KG1 (cell line): ENCODE measurements at regions not wholly inside any gene's neighbourhood (a gene's known extent, or its start where the extent isn't known, plus 50 kb on each side); places are given as distances from the start of the nearest gene placed in this dataset.

ENCODE experiments used
- DNase-seq: peaks from one replicate; lab custom pipeline; 2025; lab: John Stamatoyannopoulos, UW

DNA sequence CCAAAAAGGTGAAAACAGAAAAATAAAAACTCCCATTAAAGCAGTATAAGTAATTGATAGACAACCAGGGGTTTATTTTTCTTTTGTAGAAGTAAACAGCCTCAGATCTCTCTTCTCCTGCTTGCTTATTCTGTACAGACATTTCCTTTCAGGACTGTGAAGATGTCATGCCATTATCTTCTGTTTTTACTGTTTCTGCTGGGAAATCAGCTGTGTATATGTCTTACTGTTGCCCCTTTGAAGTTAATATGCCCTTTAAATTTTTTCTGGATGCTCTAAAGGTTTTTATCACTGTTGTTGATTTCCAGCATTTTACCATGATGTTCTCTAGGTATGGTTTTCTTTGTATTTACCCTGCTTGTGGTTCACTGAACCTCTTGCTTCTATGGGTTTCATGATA is 199.5 kb downstream of the NXNL2 start:
- no peak for DNase-seq

DNA sequence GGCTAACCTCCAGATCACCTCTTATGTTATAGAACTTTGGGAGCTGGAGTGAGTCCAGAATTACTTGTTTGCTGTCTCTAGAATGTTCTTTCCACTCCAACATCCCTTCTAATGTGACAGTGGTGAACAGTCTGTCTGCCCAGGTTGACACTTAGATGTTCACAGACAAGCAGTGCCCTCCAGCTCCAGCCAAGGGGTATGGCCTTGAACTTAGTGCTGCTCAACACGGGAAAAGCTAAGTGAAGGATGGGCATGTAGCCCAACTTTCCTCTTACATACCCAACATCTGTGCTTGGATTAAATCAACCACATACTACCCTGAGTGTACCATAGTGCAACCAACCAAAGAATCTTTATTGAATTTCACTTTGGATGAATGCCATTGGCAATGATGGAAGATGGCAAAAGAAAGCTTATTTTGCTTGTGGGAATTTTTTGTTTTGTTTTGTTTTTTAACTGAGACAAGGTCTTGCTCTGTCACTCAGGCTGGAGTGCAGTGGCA is 201.2 kb downstream of the NXNL2 start:
- DNase-seq: no peak

DNA sequence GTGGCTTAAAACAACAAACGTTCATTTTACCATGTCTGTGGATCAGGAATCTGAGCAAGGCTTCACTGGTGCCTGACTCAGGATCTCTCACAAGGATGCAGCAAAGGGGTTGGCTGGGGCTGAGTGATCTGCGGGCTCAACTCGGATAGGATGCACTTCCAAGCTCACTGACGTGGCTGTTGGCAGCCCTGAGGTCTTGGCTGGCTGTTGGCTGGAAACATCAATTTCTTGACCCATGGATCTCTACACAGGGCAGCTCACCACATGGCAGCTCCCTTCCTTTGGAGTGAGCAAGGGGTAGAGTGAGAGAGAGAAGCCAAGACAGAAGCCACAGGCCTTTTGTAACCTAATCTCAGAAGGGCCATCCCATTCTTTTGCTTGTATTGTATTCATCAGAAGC is 202.1 kb downstream of the NXNL2 start:
- no peak for DNase-seq

DNA sequence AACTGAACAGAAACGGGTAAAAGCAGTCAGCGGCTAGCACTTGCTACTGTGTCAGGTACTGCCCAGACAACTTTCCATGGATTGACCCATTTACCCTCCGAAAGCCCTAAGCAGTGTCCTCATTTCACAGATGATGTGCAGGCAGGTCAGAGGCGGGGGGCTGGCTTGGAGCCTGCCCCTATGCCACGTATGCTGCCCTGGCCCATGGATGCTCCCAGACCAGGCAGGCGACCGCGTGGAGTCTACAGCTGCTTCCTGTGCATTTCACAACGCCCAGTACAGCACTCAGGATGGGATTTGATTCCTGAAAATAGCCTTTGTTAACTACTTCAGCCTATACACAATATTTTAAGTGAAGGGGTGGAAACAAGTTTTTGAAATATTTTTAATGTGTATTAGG is 202.9 kb downstream of the NXNL2 start:
- no peak for DNase-seq

DNA sequence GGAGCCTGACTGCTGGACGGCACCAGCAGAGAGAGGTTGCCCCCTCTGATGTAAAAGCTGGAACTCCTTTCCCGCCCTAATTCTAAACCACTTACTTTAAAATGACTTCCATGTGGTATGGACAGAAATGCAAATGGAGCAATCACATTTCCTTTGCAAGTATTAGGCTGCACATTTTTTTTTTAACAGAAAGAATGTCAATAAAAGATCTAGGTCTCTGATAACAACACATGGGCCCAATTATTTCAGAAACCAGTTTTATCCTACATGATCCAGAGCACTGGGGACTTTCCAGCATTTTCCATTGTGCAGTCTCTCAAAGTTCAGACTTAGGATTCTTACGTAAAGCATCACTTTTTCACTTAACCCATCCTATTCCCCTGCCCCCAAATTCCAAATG is 203.7 kb downstream of the NXNL2 start:
- DNase-seq: no peak

DNA sequence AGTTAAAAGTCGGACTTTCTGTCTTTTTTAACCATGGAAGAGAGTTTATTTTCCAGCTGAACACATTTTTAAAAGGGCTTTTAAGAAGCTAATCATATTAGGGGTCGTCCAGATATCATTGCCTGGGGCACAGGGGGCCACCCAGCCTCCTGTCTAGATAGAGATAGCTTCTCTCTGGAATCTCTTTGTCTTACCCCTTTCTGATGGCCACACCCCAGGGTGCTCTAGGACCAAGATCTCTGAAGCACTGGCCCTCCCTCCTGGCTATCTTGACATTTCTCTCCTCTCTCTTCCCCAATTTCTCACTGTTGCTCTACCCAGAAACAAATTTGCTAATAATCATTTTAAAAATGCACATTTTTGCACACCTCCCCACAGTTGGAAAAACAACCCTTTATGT is 204.4 kb downstream of the NXNL2 start:
- no peak for DNase-seq

DNA sequence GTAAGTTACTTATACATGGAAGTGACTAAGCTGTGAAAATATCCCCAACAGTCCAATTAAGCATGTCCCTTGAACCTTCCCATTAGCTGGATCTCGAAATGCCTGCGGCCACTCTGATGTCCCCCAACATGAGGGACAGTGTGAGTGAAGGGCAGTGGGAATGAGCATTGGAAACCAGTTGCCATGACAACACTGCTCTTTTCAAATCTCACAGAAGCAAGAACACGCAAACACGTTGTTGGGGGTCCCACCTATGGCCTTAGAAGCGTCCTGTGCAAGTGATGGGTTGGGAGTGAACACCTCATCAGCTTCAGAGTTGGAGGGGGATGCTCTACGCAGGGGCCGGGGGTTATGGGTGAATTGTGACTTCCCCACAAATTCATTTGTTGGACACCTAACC is 205.9 kb downstream of the NXNL2 start:
- no peak for DNase-seq

DNA sequence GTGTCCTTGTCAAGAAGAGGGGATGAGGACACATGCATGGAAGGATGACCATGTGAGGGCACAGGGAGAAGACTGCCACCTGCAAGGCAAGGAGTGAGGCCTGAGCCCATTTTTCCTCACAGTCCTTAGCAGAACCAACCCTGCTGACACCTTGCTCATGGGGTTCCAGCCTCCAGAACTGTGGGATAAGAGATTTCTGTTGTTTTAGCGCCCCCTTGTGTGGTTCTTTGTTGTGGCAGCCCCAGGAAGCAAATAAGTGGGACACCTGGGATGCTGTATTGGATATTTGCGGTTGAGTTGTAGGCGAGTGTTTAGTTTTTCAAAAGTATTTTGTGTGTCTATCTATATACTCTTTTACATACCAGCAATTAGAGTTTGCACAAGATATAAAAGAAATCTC is 206.4 kb downstream of the NXNL2 start:
- peak; percentile 2 for DNase-seq

DNA sequence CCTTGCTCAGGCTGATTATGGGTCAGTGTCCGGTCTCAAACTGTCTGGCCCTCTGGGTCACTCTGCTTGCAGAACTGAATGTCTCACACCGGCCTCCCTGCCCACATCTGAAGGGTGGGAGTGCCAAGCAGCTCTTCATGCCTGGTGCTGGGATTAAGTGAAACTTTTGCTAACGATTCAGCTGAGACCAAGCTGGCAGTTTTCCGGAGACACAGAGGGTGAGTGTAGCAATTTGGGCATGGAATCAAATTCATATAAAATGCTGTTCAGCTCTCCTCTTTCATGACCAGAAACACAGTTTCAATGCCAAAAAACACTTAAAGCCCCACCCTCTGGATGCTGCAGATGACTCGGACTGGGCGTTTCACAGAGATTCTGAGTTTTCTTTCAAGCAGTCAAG is 207.5 kb downstream of the NXNL2 start:
- no peak for DNase-seq

DNA sequence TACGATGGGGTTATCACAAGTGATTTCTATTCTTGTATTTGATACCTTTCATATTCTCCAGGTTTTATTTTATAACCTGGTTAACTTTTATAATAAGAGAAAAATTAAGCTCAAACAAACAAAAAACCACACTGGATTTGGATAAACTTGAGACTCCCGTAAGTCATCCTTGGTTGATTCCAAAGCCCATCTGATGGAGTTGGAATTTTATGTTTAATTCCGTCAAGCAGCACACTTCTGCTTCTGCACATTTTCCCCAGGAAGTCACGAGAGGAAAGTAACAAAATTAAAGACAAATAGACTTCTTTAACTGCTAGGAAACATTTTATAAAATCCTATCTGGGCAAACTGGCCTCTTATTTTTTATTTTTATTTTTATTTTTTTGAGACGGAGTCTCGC is 207.9 kb downstream of the NXNL2 start:
- no peak for DNase-seq

DNA sequence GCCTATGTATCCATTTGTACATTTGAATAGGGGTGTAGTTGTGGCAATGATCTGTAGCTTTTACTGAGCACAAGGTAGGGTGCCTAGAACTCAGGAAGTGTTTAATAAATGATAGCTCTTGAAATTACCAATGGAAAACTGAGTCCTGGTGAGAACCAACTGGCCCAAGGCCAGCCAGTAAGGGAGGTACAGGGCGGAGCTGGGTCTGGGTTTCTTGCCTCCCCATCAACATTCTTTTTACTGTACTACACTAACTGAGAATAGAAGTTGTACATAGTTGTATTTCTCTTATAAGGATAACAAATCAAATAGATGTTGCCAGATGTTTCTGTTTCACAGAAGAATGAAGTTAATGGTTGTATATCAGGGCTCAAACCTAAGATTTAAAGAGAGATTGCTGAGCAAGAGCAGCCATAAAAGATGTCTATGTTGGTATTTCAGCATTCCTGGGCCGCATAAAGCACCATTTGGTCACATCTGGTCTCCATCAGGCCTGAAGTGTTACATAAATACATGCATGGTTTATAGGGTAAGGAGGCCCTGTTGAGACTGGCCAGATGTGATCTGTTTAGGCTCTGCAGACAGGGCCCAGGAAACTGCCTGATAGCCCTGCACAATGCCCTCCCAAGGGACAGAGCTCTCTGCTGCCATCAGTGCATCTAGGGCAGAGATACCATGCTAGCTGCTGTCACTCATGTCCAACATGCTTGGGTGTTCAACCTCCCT is 210.5 kb downstream of the NXNL2 start:
- DNase-seq: no peak

DNA sequence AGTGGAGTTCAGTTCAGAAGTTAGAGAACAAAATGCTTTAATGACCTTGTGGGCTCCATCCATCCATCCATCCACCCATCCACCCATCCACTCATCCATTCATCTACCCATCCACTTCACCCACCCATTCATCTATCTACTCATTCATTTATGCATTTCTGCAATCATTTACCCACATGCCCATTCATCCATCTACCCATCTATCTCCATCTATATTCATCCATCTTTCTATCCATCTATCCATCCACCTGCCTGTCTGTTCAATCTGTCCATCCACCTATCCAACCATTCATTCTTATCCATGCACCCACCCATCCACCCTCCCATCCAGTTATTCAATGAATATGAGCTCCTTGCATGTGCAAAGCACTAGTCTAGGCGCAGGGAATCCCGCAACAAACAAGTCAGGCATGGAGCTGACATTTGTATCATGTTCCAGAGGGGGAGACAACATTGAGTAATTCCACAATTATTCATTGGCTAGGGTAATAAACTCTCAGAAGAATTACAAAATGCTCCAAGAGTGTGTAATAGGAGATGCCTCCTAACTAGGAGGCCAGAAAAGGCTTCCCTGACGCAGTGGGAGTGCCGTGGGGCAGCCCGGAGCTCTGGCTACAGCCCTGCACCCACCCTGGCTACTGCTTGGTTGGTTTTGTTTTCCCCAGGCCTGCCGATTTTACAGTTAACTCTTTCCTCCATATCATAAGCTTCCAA is 211.2 kb downstream of the NXNL2 start:
- no peak for DNase-seq

DNA sequence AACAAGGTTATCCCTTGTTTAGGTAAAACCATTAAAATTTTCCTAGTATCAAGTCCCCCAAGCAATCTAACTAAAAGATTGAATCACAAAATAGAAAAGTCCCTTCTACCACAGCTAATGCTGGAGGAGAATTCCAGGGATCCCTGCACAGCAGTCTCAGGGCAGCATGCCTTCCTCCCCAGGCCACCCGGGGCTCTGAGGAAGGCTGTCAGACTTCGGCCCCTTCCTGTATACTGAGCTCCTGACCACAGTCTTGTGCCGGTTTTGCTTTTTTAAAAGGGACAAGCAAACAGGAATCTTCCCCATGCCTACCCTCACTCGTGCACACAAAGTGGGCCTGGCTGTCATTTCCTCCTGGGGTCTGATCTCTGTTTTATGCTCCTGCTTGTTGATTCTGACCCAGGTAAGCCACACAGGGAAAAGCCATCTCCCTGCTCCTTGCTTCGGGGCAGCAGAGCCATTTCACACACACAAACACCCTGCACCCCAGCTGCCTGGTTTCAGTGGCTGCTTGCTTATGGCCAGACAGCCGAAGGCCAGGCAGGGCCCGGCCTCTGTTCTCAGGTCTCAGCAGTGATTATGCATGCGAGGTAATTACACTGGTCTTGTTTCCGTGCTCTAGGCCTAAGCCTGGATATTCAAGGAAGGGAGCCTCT is 211.9 kb downstream of the NXNL2 start:
- no peak for DNase-seq

DNA sequence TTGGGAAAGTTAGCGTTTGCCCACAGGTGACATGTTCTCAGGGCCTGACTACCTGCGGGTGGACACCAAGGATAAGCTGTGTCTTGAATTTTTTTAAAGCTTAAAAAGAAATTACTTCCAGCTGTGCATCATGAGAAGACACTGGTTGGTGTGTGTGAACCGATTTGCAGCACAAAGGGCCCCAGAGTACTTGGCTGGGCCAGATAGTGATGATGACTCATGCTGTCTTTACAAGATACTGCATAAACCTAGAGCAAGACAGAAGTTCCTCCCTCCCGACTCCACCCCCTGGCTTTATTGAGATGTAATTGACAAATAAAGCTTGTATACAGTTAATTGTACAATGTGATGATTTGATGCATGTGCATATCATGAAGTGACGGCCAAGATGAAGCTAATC is 212.8 kb downstream of the NXNL2 start:
- no peak for DNase-seq

DNA sequence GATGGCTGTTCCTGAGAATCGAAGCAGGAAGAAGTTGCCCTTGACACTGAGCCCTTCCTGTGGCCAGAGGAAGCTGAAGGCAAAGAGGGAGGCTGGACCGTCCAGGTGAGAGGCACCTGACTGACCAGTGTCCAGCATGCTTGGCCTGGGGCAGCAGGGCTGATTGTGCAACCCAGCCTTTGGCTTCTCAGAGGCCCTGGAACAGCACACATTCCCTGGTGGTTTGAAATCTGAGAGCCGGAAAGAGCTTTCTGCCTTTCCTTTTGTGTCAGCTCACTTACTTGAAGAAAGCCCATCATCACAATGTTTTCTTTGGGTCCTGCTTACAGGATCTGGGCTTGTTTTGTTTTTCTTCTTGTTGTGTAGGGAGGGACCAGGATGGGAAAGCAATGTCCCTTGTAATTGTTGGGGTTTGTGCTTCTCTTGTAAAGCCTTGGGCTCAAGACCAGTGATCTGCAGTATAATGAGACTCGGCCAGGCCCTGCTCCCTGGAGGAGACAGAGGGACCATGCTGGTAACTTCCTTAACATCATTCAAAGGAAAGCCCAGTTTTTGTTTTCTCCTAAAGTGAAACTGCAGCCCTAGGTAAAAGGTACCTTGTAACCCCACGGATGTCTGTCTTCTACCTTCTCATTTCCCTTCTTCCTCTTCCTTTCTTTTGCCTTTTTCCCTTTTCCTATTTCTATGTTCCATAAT is 213.7 kb downstream of the NXNL2 start:
- DNase-seq: no peak

DNA sequence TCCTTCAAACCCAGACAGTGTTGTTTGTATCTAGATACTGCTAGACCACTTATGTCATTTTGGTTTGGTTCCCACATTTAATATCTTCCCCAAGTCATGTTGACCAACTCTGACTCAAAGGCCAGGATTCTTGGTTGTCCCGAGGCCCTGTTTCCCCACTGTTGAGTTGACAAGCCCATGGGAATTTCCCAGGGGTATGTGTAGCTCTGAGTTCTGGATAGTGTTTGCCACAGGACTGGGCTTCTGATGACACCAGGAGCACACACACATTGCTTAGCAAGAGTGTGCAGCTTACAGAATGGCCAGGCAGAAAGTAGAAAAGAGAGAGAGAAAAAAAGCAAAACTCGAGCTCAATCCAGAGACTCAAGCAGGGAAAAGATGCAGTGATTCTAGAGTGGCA is 214.4 kb downstream of the NXNL2 start:
- DNase-seq: no peak

DNA sequence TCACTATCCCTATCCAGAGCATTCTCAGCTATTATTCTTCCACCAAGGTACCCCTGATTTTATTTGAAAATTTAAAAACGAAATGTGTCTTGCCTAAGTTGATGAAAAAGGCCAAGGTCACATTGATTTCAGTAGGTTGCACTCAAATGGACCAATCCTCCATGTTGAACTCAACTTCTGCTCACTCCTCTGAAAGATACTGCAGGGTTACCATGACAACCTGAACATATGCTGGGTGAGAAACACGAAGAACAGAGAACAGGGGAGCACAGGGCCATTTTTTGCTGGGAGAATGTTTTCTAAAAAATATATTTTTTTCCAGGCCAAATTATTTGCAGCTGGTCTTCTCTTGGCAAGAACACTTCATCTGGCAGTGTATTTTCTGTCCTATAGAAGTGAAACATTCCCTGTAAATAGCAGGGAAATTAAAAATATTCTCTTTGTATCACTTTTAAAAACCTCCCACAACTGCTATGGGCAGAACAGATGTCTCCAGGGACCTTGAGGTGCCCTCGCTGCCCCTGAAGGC is 215.9 kb downstream of the NXNL2 start:
- DNase-seq: no peak

DNA sequence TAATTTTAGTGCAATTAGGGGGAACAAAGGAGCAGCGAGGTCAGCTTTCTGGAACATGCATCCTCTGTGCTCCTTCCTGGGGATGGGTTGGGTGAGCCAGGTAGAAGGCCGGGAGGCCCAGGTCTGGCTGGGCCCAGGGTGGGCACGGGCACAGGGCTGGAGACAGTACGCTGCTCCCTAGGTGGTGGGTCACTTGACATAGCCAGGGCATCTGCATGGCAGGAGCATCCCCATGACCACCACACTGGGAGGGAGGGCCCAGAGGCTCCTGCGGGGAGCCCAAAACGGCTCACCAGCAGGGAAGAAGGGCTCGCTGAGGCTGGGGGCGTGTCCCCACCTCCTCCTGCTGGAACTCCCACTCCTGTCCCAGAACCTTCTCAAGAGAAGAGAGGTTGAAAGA is 216.8 kb downstream of the NXNL2 start:
- no peak for DNase-seq

DNA sequence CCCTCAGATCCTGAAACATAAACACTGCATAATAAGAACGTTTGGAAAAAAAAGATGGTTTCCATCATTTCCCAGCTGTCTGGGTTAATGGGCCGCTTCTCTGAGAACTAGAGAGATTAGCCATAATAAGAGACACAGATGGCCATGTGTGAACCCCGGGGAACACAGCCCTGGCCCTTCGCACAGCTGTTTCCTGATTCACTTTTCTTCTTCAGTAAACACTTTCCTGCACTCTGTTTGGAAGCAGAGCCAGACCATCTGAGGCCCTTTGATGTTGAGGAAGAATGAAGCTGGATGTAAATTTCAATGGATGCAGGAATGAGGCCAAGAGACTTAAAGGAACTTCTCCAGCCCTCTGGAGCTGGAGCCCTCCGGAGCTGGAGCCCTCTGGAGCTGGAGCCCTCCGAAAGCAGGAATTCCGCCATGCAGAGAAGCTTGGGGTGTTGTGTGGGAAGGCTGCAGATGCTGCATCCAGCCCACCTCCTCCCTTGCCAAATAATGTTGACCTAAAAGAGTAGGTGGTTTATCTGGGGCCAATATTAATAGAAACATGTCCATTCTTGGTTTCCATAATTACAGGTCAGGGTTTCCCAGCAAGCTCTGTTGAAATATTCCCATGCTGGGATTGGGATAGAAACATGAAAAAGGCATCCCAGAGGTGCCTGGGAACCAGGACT is 218.9 kb downstream of the NXNL2 start:
- DNase-seq: no peak

DNA sequence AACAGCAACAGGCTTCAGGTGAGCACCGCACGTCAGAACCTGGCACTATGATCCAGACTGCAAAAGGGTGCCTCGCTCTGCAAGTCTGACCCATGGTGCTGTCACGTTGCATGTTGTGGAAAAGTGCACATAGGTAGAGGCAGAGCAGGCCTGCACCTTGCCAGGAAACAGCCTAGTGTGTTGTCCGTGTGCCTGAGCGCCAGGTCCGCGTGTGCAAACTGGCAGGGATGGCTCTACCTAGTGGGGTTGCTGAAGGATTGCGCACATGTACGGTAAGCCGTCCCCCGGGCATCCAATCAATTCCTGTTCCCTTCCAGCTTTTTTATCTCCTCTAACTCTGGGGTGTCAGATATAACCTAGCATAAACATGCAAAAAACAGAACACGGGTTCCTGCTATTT is 219.5 kb downstream of the NXNL2 start:
- no peak for DNase-seq

DNA sequence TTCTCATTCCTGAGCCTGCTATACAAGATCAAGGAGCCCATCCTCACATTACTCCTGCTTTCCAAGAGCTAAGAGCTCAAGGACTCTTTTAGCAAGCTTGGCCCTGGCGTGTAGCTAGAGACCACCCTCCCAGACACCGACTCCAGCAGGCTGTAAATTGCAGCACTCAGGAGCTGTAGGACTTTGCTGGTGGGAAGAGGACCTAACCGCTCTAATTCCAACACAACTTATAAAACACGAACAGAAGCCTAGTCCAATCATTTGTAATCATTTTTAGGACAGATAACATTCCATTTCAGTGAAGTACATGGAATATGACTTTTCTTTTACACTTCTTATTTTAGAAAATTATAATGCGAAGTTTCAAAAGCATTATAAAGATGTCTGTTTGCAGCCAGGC is 219.9 kb downstream of the NXNL2 start:
- DNase-seq: no peak
